ENCODE measurements at regions not wholly inside any gene's neighbourhood (a gene's known extent, or its start where the extent isn't known, plus 50 kb on each side); places are given as distances from the start of the nearest gene placed in this dataset.

GRCh38 chr3:124297062-124297980, 305.4 kb upstream of the ROPN1 start:
- no peak for DNase-seq (ENCODE audit: low read depth)
- in situ Hi-C loops (cut with HindIII; ENCODE audit: low sequenced_read_pairs), result no loop called here
- TF ChIP-seq, protein P1, sequence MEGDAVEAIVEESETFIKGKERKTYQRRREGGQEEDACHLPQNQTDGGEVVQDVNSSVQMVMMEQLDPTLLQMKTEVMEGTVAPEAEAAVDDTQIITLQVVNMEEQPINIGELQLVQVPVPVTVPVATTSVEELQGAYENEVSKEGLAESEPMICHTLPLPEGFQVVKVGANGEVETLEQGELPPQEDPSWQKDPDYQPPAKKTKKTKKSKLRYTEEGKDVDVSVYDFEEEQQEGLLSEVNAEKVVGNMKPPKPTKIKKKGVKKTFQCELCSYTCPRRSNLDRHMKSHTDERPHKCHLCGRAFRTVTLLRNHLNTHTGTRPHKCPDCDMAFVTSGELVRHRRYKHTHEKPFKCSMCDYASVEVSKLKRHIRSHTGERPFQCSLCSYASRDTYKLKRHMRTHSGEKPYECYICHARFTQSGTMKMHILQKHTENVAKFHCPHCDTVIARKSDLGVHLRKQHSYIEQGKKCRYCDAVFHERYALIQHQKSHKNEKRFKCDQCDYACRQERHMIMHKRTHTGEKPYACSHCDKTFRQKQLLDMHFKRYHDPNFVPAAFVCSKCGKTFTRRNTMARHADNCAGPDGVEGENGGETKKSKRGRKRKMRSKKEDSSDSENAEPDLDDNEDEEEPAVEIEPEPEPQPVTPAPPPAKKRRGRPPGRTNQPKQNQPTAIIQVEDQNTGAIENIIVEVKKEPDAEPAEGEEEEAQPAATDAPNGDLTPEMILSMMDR (IDR thresholded peaks at IDR 0.05; ENCODE audit: low read depth, low read length, missing control alignments), result no peak
- H3K4me3 ChIP-seq (ENCODE audit: low read depth, low read length), result no peak overlapping the region

- H3K4me3 ChIP-seq (ENCODE audit: low read depth, low read length), result no peak overlapping the region
- in situ Hi-C loops (cut with HindIII; ENCODE audit: low sequenced_read_pairs), result no loop called here
- DNase-seq (ENCODE audit: low read depth), result no peak
- TF ChIP-seq, protein P1 (IDR thresholded peaks at IDR 0.05; ENCODE audit: low read depth, low read length, missing control alignments), result no peak
Observed at GRCh38 chr3:124298301-124298700, 306.4 kb upstream of the ROPN1 start.

GRCh38 chr3:124298951-124299350, 307.0 kb upstream of the ROPN1 start:
- in situ Hi-C loops (cut with HindIII; ENCODE audit: low sequenced_read_pairs), result no loop called here
- no peak for DNase-seq (ENCODE audit: low read depth)
- no peak overlapping the region for H3K4me3 ChIP-seq (ENCODE audit: low read depth, low read length)
- TF ChIP-seq, protein P1 (IDR thresholded peaks at IDR 0.05; ENCODE audit: low read depth, low read length, missing control alignments), result no peak

- no peak overlapping the region for H3K4me3 ChIP-seq (ENCODE audit: low read depth, low read length)
- in situ Hi-C loops (cut with HindIII; ENCODE audit: low sequenced_read_pairs), result no loop called here
- DNase-seq (ENCODE audit: low read depth), result no peak
- TF ChIP-seq, protein P1 (IDR thresholded peaks at IDR 0.05; ENCODE audit: low read depth, low read length, missing control alignments), result no peak
Observed at GRCh38 chr3:124299831-124300230, 307.9 kb upstream of the ROPN1 start.

- in situ Hi-C loops (cut with HindIII; ENCODE audit: low sequenced_read_pairs), result no loop called here
- DNase-seq (ENCODE audit: low read depth), result no peak
- no peak overlapping the region for H3K4me3 ChIP-seq (ENCODE audit: low read depth, low read length)
- TF ChIP-seq, protein P1 (IDR thresholded peaks at IDR 0.05; ENCODE audit: low read depth, low read length, missing control alignments), result no peak
Observed at GRCh38 chr3:124300416-124300815, 308.5 kb upstream of the ROPN1 start.

GRCh38 chr3:124303305-124303910, 311.5 kb upstream of the ROPN1 start:
- in situ Hi-C loops (cut with HindIII; ENCODE audit: low sequenced_read_pairs), result no loop called here
- TF ChIP-seq, protein P1 (IDR thresholded peaks at IDR 0.05; ENCODE audit: low read depth, low read length, missing control alignments), result no peak
- DNase-seq (ENCODE audit: low read depth), result no peak
- H3K4me3 ChIP-seq (ENCODE audit: low read depth, low read length), result no peak overlapping the region
